ENCODE measurements at regions not wholly inside any gene's neighbourhood (a gene's known extent, or its start where the extent isn't known, plus 50 kb on each side); places are given as distances from the start of the nearest gene placed in this dataset.

GRCh38 chr1:187928288-187928687, 1099.5 kb downstream of the PLA2G4A start:
- no peak for TF ChIP-seq CTCF (IDR thresholded peaks at IDR 0.05)
- no peak for TF ChIP-seq POLR2A (IDR thresholded peaks at IDR 0.05)
